Motor neuron (in vitro differentiated cells): ENCODE measurements at regions not wholly inside any gene's neighbourhood (a gene's known extent, or its start where the extent isn't known, plus 50 kb on each side); places are given as distances from the start of the nearest gene placed in this dataset.

Source experiments
- ATAC-seq, 8 experiments: fragments of 200-7000 bp; cut with Tn5 transposase; replicated peaks in 6 of 8; 2 replicates each; pipeline ENCODE4 v1.8.0; 2021; ENCODE audit warnings: mild to moderate bottlenecking in 8 of 8, moderate library complexity in 8 of 8
- H3K27ac ChIP-seq, 2 donors: fragments of 250-450 bp; sonication (Bioruptor Pico); 2 replicates each; pipeline ENCODE4 v1.9.0; 2021; ENCODE audit warnings: antibody characterized with exemption in 2 of 2, mild to moderate bottlenecking in 2 of 2, moderate library complexity in 1 of 2
- H3K4me1 ChIP-seq, 2 donors: fragments of 250-450 bp; sonication (Bioruptor Pico); replicated peaks in 1 of 2; 2 replicates each; pipeline ENCODE4 v1.6.1; 2021; ENCODE audit warnings: antibody characterized with exemption in 2 of 2, mild to moderate bottlenecking in 2 of 2, moderate library complexity in 1 of 2
- H3K4me3 ChIP-seq, 5 donors: fragments of 250-450 bp; sonication (Bioruptor Pico); 2 replicates each; pipeline ENCODE4 v1.9.0; 2021; ENCODE audit warnings: antibody characterized with exemption in 5 of 5, mild to moderate bottlenecking in 5 of 5, moderate library complexity in 4 of 5
- WGBS, 10 experiments: fragments of 450-650 bp; shearing (Covaris generic); methylation state at CpG; one replicate each; pipeline ENCODE4 v1.0.0; 2022; 5-methylcytosine and 5-hydroxymethylcytosine counted together
- in situ Hi-C, 9 experiments: fragments of 400-800 bp; cut with MboI; loops; one replicate each; pipeline ENCODE4 v1.15.0; 2021; ENCODE audit warnings: low sequenced_read_pairs in 9 of 9, low pct_unique_long_range_greater_than_20kb in 2 of 9; ENCODE audit not compliant: unreplicated experiment in 9 of 9

DNA sequence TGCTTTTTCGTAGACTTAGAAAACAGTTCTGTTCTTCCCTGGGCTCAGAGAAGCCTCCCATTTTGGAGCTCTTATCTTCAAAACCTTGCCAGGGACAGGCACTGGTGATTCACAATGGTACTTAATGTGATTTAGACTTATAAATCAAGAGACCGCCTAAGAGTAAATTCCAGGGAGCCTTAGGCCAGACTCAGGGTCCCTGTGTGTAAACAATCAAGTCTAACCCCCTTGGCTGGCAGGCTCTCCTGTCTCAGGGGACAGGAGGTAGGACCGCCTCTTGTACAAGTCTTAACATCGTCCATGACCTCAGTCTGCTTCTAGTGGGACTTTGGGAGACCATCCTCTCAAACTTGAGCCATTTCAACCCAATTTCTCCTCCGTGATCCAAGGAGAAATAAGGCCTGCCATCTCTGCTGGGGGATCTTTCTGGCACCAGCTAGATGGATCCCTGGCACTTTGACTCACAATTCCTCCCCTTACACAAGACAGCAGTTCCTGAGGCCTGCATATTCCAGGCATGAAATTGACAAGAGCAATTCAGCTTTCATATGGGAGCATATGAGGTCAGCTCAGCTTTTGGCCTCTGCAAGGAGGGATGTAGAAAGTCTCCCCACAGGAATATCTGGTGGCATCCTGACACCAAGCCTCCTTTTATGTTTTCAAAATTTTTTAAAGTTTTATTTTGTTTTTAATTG is 487.0 kb downstream of the TNS1 start:
- WGBS, 10 experiments = 50 to 100% (median 85%) methylated on average over 1 to 4 of the region's 5 CpGs; no CpG with 5 or more reads in 1 of the 10 experiments
- ATAC-seq = no peak
- in situ Hi-C loops = loop anchor here (10.0 to 25.0 kb wide), 7 partner anchors 197 to 1003 kb away; partner anchors contain the start of gene IGFBP5 (in 7 of the 9)
- H3K4me3 ChIP-seq = no peak overlapping the region
- H3K4me1 ChIP-seq = peaks cover 2 to 10% of the 10 kb centered on the region in 2 donors
- H3K27ac ChIP-seq = no peak overlapping the region

DNA sequence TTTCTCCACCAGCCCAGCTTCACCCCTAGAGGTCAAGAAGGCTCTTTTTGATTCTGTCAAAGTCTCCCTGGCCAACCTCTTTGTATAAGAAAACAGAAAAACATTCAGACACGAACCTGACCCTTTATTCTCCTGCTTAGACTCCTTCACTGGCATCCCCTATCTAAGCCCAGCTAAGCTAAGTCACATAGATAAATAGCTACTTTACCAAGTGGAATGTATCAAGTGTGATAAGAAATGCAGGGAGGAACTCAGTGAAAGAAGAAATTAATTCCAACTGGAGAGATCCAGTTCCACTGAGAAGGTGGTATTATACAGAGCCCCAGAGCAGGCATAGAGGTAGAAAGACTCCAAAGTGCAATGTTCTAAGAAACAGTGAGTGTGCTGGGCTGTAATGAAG is 489.5 kb downstream of the TNS1 start:
- in situ Hi-C loops = loop anchor here (10.0 to 25.0 kb wide), 7 partner anchors 199 to 1001 kb away; partner anchors contain the start of gene IGFBP5 (in 7 of the 9)
- H3K4me1 ChIP-seq = peaks cover 2 to 21% of the 10 kb centered on the region in 2 donors
- no peak overlapping the region for H3K27ac ChIP-seq
- no peak overlapping the region for H3K4me3 ChIP-seq
- no peak for ATAC-seq
- 17 to 63% (median 60%) methylated on average over 1 of the region's 1 CpG; no CpG with 5 or more reads in 5 of the 10 experiments for WGBS, 10 experiments

DNA sequence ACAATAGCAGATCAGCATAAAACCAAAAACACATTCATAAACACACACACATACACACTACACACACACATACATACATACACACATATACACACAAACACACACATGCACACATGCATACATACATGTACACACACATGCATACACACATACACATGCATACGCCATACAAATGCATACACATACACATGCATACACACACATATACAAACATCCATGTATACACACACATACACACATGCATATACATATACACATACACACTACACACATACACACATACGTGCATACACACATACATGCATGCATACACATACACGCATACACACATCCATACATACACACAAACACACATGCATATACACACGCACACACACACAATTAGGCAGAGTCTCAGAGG is 490.1 kb downstream of the TNS1 start:
- in situ Hi-C loops = loop anchor here (10.0 to 25.0 kb wide), 7 partner anchors 200 to 1000 kb away; partner anchors contain the start of gene IGFBP5 (in 7 of the 9)
- Histone ChIP-seq H3K4me1 (peaks cover 2 to 21% of the 10 kb centered on the region in 2 donors), H3K27ac (no peak overlapping the region), H3K4me3 (no peak overlapping the region)
- no peak for ATAC-seq
- 50 to 90% (median 80%) methylated on average over 1 to 3 of the region's 4 CpGs; no CpG with 5 or more reads in 3 of the 10 experiments for WGBS, 10 experiments

DNA sequence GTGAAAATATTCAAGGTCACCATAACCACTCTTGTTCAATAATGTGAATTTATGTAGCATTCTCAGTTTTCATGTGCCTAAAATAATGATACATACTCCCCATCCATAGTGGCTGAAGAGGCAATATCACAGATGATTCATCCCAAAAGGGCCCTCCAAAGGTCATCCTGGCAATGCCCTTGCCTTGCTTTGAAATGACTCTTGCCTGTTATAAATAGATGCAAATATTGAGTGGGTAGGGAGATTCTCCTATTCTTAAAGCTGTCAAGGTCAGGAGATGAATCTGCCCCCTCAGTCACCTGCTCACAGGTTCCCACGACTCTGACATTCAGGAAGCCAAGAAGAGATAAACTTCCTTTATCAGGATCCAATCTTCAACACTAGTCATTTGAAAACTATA is 490.5 kb downstream of the TNS1 start:
- H3K4me1 ChIP-seq = peaks cover 2 to 21% of the 10 kb centered on the region in 2 donors
- no peak overlapping the region for H3K4me3 ChIP-seq
- no peak overlapping the region for H3K27ac ChIP-seq
- in situ Hi-C loops = loop anchor here (10.0 to 25.0 kb wide), 7 partner anchors 200 to 1000 kb away; partner anchors contain the start of gene IGFBP5 (in 7 of the 9)
- WGBS, 10 experiments = 40 to 67% (median 60%) methylated on average over 1 of the region's 1 CpG; no CpG with 5 or more reads in 5 of the 10 experiments
- no peak for ATAC-seq

DNA sequence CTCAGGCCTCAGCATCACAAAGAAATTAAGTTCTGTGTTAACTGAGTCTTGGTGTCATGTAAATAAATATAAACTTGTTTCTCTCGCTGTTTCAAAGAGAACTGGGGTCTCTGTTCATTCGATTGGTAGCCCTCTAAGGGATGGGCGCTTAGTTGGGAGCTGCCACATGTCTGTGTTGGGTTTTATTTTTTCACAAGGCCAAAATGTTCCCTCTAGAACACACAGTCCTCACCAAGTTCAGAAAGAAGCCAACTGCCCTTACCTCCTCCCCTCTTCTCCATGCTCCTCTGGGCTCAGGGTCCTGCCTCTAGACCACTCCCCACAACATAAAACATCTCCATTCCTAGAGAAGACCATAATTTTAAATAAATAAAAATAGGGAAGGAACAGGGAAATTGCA is 490.9 kb downstream of the TNS1 start:
- Histone ChIP-seq H3K27ac (no peak overlapping the region), H3K4me1 (peaks cover 2 to 21% of the 10 kb centered on the region in 2 donors), H3K4me3 (no peak overlapping the region)
- ATAC-seq = no peak
- WGBS, 10 experiments = 58 to 96% (median 79%) methylated on average over 1 to 3 of the region's 3 CpGs; no CpG with 5 or more reads in 4 of the 10 experiments
- in situ Hi-C loops = loop anchor here (10.0 to 25.0 kb wide), 7 partner anchors 200 to 1000 kb away; partner anchors contain the start of gene IGFBP5 (in 7 of the 9)

DNA sequence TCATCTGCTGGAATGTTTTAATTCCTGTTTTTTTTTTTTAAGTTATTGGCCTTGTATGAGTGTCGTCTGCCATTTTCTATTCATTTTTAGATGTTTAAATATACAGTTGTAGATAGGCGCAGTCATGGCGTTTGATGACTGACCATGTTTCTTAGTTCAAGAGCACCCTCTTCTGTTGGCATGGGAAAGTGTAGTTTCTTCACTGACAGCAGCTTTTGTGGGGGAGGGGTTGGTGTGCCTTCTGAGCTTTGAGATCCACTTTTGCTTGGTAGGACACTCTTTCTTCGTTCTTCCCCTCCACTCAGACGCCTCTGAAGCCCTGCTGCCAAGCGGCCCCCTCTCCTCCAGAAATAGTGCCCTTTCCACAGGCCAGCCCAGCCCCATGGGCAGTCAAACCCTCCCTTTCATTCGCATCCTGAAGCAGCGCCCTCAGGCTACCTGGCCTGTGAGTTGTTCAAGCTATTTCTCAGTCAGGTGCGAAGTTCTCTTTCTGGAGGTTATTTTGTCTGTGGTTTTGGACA is 492.0 kb downstream of the TNS1 start:
- no peak overlapping the region for H3K4me3 ChIP-seq
- in situ Hi-C loops = loop anchor here (10.0 to 25.0 kb wide), 7 partner anchors 201 to 999 kb away; partner anchors contain the start of gene IGFBP5 (in 7 of the 9)
- WGBS, 10 experiments = 0 to 41% (median 4%) methylated on average over 1 to 8 of the region's 9 CpGs; no CpG with 5 or more reads in 1 of the 10 experiments
- H3K27ac ChIP-seq = no peak overlapping the region
- peaks cover 2 to 21% of the 10 kb centered on the region in 2 donors for H3K4me1 ChIP-seq
- ATAC-seq = peak; percentile 85 to 98 (median 91)

DNA sequence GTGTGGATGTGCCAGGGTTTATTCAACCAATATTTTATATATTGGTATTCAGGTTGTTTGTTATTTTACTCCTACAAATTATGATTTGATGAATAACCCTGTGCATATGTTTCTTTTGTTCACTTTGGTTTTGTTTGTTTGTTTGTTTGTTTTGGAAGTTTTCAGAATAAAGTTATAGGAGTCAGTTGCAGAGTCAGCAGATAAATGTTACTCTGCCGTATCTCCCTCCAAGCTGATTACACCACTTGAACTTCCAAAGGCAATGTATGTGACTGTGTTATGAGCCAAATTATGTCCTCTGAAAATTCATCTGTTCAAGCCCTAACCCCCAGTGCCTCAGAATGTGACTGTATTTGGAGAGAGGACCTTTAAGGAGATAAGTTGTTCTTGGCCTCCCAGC is 497.5 kb downstream of the TNS1 start:
- no peak overlapping the region for H3K27ac ChIP-seq
- no peak for ATAC-seq
- H3K4me3 ChIP-seq = no peak overlapping the region
- H3K4me1 ChIP-seq = peaks cover 0 to 8% of the 10 kb centered on the region in 2 donors
- 100% methylated on average over 1 of the region's 1 CpG; no CpG with 5 or more reads in 4 of the 10 experiments for WGBS, 10 experiments
- in situ Hi-C loops = loop anchor here in 7 of 9 experiments (25.0 kb wide), 3 partner anchors 207 to 993 kb away; partner anchors contain the start of gene IGFBP5 (in 5 of the 7)

DNA sequence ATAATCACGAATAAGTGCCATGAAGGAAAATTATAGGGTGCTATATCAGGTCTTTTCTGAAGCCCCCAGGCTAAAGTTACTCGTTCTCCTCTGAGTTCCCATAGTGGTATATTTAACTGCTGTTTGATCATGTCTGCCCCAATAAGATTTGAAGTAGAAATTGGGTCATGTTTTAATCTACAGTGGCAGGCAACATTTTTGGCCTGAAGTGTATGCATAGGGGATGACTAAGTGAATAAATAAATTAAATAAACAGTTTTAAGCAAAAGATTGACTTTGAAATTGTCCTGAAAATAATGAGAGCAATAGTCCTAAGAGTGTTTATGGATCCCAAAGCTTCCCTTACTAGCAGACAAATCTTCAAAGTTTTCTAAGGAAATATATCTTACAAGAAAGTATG is 500.9 kb downstream of the TNS1 start:
- peaks cover 0 to 11% of the 10 kb centered on the region in 2 donors for H3K4me1 ChIP-seq
- in situ Hi-C loops = loop anchor here in 7 of 9 experiments (25.0 kb wide), 3 partner anchors 210 to 990 kb away; partner anchors contain the start of gene IGFBP5 (in 5 of the 7)
- no peak overlapping the region for H3K4me3 ChIP-seq
- no peak overlapping the region for H3K27ac ChIP-seq
- ATAC-seq = no peak
- WGBS, 10 experiments = 14 to 100% (median 73%) methylated on average over 1 to 2 of the region's 2 CpGs; no CpG with 5 or more reads in 2 of the 10 experiments

DNA sequence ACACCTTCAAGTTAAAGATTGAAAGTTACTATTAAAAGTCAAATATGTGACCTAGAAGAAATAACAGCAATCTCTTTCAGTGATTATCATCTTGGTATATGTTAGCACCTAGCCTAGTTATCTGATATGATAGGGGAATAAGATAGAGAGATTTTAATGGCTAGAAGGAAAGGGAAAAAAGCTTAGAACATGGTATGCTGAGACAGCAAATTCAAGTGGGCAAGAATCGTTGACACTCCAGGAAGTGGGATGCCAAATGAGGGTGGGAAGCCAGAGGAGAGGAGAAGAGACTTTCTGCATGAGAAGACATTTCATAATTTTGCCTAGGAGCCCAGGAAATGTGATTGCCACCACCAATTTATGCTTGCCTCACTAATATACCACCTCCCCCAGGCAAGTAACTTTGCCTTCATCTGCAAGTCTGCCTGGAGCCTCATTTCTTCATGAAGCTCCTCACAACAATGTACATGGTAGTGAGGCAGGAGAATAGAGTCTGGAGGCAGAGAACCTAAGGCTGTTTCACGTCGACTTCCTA is 504.9 kb downstream of the TNS1 start:
- peaks cover 0 to 11% of the 10 kb centered on the region in 2 donors for H3K4me1 ChIP-seq
- H3K27ac ChIP-seq = no peak overlapping the region
- WGBS, 10 experiments = 0 to 100% (median 88%) methylated on average over 1 to 3 of the region's 3 CpGs; no CpG with 5 or more reads in 2 of the 10 experiments
- in situ Hi-C loops = no loop called here
- no peak for ATAC-seq
- H3K4me3 ChIP-seq = no peak overlapping the region

DNA sequence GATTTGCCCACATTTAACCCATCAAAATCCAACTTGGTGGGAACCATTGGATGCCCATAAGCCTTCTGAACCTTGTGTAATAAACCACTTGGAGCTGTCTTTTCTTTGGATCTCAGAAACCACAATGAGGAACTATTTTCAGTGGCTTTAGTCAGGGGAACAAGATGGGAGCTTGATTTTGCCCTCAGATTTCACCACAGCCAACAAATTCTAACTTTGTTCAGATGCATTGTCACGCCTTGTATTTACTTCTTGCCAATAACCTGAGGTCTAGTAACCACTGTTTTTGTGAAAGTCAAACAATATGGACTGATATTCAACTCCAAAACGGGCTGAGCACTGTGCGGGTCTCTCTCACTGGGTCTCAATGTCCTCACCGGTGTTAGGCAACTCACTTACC is 508.2 kb downstream of the TNS1 start:
- Histone ChIP-seq H3K27ac (no peak overlapping the region), H3K4me1 (peaks cover 0 to 16% of the 10 kb centered on the region in 2 donors), H3K4me3 (no peak overlapping the region)
- in situ Hi-C loops = no loop called here
- 43 to 100% (median 79%) methylated on average over 1 to 4 of the region's 4 CpGs for WGBS, 10 experiments
- no peak for ATAC-seq

DNA sequence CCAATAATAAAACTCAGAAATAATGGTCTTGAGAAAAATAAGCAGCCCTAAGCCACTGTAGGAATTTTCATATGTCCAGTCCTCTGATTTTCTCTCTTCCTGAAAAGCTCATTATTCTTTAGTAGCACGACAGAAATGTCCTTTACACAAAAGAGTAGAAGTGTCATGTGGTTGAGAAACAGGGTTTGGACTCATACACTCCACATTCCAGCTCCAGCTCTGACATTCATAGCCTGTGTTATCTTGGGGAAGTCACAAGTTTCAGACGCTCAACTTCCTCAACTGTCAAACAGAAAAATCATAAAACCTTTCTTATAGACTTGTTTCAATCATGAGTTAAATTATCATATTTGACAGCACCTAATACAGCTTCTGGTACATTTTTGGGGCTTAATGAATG is 511.5 kb downstream of the TNS1 start:
- in situ Hi-C loops = no loop called here

DNA sequence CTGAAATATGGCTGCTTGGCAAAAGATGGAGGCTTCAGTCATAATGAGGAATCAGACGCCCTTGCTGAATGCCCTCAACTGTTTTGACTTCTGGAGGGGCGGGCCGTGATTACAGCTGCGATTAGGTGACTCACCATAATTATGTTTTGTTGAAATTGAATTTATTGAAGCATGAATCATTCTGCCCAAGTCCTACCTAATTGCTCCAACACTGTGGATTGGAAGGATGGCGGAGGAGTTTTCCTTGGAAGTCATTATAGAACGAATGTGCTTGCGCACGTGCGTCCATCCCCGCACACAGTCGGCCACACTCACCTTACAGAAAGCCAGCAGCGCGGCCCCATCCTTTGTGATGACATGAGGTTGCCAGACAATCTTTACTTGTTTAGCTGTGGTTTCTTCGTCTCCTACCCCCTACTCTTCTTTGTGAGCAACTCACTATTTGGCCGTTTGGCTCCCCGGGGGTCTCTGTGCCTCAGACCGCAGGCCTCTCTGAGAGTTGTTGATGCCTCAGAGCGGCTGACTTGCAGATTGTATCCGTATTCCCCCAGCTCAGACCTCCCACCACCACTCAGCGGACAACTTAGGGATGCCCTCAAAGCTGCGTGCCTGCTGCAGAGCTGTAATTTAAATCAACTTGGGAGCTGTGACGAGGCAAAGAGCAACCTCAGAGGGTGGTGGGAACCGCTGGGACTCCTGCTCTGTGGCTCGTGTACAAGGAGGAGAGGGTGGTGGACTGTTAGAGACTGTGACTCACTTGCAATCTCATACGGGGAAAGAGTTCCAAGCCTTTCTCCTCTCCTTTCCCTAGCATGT is 513.4 kb downstream of the TNS1 start:
- peak; percentile 23 to 98 (median 96) for ATAC-seq
- Histone ChIP-seq H3K4me3 (no peak overlapping the region), H3K27ac (no peak overlapping the region), H3K4me1 (peaks cover 3 to 16% of the 10 kb centered on the region in 2 donors)
- in situ Hi-C loops = no loop called here
- WGBS, 10 experiments = 14 to 100% (median 66%) methylated on average over 1 to 21 of the region's 25 CpGs

More for the DNA sequence above, 511.5 kb downstream of the TNS1 start:
- 20 to 100% (median 61%) methylated on average over 1 to 2 of the region's 2 CpGs; no CpG with 5 or more reads in 2 of the 10 experiments for WGBS, 10 experiments
- peaks cover 3 to 16% of the 10 kb centered on the region in 2 donors for H3K4me1 ChIP-seq
- ATAC-seq = no peak
- H3K4me3 ChIP-seq = no peak overlapping the region
- H3K27ac ChIP-seq = no peak overlapping the region
